ENCODE measurements at regions not wholly inside any gene's neighbourhood (a gene's known extent, or its start where the extent isn't known, plus 50 kb on each side); places are given as distances from the start of the nearest gene placed in this dataset.

DNA sequence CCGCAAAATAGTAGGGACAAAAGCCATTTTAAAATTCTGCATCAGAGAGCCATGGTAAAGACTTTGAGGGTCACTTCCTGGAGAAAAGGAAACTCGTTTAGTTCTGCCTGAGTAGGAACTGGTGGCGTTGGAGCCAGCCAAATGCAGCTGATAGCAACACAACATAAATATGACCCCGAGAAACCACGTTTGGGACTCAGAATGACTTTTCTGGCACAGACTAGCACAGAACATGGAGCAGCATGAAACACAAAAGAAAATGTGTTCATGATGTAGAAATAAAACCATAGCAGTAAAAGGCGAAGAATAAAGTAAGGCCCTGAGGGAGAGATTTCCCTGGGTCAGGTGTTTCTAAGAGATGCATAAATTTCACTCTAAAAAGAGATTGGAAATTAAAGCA lies 149.2 kb upstream of the KLHL29 start:
- ATAC-seq (no peak), DNase-seq (ENCODE audit: low spot score) (no peak), FAIRE-seq (no peak)
- ChIA-PET CTCF (ENCODE audit: low intra/inter-chr PET ratio, low total read pairs) (no interaction called here), POLR2A (no interaction called here)
- H3K4me3 ChIP-seq (replicated peaks in 1 of 3; ENCODE audit: insufficient read depth in 1 of 3, low read depth in 2 of 3, low read length in 3 of 3): no peak overlapping the region
- no TSS peak for BruUV-seq (replicated peaks)
- intact Hi-C loops (cut with micrococcal nuclease; ENCODE audit: unreplicated experiment) (no loop called here), in situ Hi-C loops (cut with HindIII; ENCODE audit: extremely low pct_ligation_motif_present, low pct_unique_long_range_greater_than_20kb) (no loop called here)
- H3K27me3 ChIP-seq (ENCODE audit: control insufficient read depth in 1 of 2, insufficient read depth in 2 of 2, low read length in 2 of 2): no peaks in the 10 kb centered on the region
- no peaks in the 10 kb centered on the region for H4K20me1 ChIP-seq (ENCODE audit: insufficient read depth, low read length)
- no peaks in the 10 kb centered on the region for H3K4me1 ChIP-seq (ENCODE audit: insufficient read depth, low read length)
- H3K9me3 ChIP-seq (ENCODE audit: low read length): no peaks in the 10 kb centered on the region
- 11% methylated on average over 6 of the region's 6 CpGs for WGBS (ENCODE audit: low lambda C conversion rate)
- H3K36me3 ChIP-seq (replicated peaks in 1 of 2; ENCODE audit: control insufficient read depth in 1 of 2, insufficient read depth in 2 of 2, low read length in 2 of 2): no peaks in the 10 kb centered on the region
- H3K79me2 ChIP-seq (ENCODE audit: insufficient read depth, low read length): no peaks in the 10 kb centered on the region
- no peak overlapping the region for H3K4me2 ChIP-seq (ENCODE audit: low read depth, low read length)
- H3K9ac ChIP-seq (ENCODE audit: insufficient read depth, low read depth, low read length): no peak overlapping the region
- H3K27ac ChIP-seq (ENCODE audit: extremely low read length, insufficient read depth, low read length): no peak overlapping the region
- no peak overlapping the region for H2AFZ ChIP-seq (ENCODE audit: low read length)
- TF ChIP-seq CREB1 (IDR thresholded peaks at IDR 0.05) (no peak), CREB1 (CRISPR knock-in tag; IDR thresholded peaks at IDR 0.05) (no peak), ZNF234 (CRISPR knock-in tag; conservative IDR thresholded peaks at IDR 0.05) (no peak), HDAC1 (CRISPR knock-in tag; IDR thresholded peaks at IDR 0.05) (no peak), FOXA3 (CRISPR knock-in tag; IDR thresholded peaks at IDR 0.05) (no peak), ZNF468 (CRISPR knock-in tag; IDR thresholded peaks at IDR 0.05) (no peak), ZNF207 (IDR thresholded peaks at IDR 0.05; ENCODE audit: borderline replicate concordance) (no peak), ZNF567 (CRISPR knock-in tag; IDR thresholded peaks at IDR 0.05; ENCODE audit: borderline replicate concordance) (no peak), ZNF180 (CRISPR knock-in tag; IDR thresholded peaks at IDR 0.05; ENCODE audit: borderline replicate concordance, low read depth) (no peak), ZNF274 (CRISPR knock-in tag; IDR thresholded peaks at IDR 0.05) (no peak), ADNP (CRISPR knock-in tag; IDR thresholded peaks at IDR 0.05) (no peak), KDM5A (IDR thresholded peaks at IDR 0.05; ENCODE audit: borderline replicate concordance, low read length) (no peak), ZNF326 (CRISPR knock-in tag; IDR thresholded peaks at IDR 0.05; ENCODE audit: borderline replicate concordance) (no peak), HES4 (CRISPR knock-in tag; IDR thresholded peaks at IDR 0.05; ENCODE audit: borderline replicate concordance) (no peak), ZBTB21 (CRISPR knock-in tag; IDR thresholded peaks at IDR 0.05) (no peak)
- TF ChIP-seq, protein P1, sequence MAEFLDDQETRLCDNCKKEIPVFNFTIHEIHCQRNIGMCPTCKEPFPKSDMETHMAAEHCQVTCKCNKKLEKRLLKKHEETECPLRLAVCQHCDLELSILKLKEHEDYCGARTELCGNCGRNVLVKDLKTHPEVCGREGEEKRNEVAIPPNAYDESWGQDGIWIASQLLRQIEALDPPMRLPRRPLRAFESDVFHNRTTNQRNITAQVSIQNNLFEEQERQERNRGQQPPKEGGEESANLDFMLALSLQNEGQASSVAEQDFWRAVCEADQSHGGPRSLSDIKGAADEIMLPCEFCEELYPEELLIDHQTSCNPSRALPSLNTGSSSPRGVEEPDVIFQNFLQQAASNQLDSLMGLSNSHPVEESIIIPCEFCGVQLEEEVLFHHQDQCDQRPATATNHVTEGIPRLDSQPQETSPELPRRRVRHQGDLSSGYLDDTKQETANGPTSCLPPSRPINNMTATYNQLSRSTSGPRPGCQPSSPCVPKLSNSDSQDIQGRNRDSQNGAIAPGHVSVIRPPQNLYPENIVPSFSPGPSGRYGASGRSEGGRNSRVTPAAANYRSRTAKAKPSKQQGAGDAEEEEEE (CRISPR knock-in tag; IDR thresholded peaks at IDR 0.05; ENCODE audit: borderline replicate concordance): no peak
- TF ChIP-seq, protein P2, sequence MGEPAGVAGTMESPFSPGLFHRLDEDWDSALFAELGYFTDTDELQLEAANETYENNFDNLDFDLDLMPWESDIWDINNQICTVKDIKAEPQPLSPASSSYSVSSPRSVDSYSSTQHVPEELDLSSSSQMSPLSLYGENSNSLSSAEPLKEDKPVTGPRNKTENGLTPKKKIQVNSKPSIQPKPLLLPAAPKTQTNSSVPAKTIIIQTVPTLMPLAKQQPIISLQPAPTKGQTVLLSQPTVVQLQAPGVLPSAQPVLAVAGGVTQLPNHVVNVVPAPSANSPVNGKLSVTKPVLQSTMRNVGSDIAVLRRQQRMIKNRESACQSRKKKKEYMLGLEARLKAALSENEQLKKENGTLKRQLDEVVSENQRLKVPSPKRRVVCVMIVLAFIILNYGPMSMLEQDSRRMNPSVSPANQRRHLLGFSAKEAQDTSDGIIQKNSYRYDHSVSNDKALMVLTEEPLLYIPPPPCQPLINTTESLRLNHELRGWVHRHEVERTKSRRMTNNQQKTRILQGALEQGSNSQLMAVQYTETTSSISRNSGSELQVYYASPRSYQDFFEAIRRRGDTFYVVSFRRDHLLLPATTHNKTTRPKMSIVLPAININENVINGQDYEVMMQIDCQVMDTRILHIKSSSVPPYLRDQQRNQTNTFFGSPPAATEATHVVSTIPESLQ (CRISPR knock-in tag; conservative IDR thresholded peaks at IDR 0.05): no peak
- TF ChIP-seq, protein P3, sequence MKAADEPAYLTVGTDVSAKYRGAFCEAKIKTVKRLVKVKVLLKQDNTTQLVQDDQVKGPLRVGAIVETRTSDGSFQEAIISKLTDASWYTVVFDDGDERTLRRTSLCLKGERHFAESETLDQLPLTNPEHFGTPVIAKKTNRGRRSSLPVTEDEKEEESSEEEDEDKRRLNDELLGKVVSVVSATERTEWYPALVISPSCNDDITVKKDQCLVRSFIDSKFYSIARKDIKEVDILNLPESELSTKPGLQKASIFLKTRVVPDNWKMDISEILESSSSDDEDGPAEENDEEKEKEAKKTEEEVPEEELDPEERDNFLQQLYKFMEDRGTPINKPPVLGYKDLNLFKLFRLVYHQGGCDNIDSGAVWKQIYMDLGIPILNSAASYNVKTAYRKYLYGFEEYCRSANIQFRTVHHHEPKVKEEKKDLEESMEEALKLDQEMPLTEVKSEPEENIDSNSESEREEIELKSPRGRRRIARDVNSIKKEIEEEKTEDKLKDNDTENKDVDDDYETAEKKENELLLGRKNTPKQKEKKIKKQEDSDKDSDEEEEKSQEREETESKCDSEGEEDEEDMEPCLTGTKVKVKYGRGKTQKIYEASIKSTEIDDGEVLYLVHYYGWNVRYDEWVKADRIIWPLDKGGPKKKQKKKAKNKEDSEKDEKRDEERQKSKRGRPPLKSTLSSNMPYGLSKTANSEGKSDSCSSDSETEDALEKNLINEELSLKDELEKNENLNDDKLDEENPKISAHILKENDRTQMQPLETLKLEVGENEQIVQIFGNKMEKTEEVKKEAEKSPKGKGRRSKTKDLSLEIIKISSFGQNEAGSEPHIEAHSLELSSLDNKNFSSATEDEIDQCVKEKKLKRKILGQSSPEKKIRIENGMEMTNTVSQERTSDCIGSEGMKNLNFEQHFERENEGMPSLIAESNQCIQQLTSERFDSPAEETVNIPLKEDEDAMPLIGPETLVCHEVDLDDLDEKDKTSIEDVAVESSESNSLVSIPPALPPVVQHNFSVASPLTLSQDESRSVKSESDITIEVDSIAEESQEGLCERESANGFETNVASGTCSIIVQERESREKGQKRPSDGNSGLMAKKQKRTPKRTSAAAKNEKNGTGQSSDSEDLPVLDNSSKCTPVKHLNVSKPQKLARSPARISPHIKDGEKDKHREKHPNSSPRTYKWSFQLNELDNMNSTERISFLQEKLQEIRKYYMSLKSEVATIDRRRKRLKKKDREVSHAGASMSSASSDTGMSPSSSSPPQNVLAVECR (CRISPR knock-in tag; IDR thresholded peaks at IDR 0.05; ENCODE audit: borderline replicate concordance): no peak

Measured in HepG2 (cell line).